Mesothelial cell of epicardium (in vitro differentiated cells): ENCODE measurements at regions not wholly inside any gene's neighbourhood (a gene's known extent, or its start where the extent isn't known, plus 50 kb on each side); places are given as distances from the start of the nearest gene placed in this dataset.

Experiments
- DNase-seq, 2 experiments: peaks; one replicate each; pipeline ENCODE4 v3.0.0; 2021; ENCODE audit warnings: low spot score in 2 of 2; ENCODE audit not compliant: unreplicated experiment in 2 of 2
- H3K27ac Mint-ChIP-seq: 2 replicates; pipeline ENCODE4 v1.8.0; 2021; ENCODE audit warnings: mixed read lengths
- H3K27me3 Mint-ChIP-seq: 2 replicates; pipeline ENCODE4 v1.8.0; 2021; ENCODE audit warnings: low read depth, mixed read lengths
- H3K36me3 Mint-ChIP-seq: 2 replicates; pipeline ENCODE4 v1.8.0; 2021; ENCODE audit warnings: mixed read lengths
- H3K4me1 Mint-ChIP-seq: 2 replicates; pipeline ENCODE4 v1.8.0; 2021; ENCODE audit warnings: mixed read lengths
- H3K4me3 Mint-ChIP-seq: 2 replicates; pipeline ENCODE4 v1.8.0; 2021; ENCODE audit warnings: mild to moderate bottlenecking, moderate library complexity, mixed read lengths
- H3K9me3 Mint-ChIP-seq: 2 replicates; pipeline ENCODE4 v1.8.0; 2021; ENCODE audit warnings: mixed read lengths
- CTCF ChIP-seq: fragments of 200-600 bp; sonication (generic); IDR thresholded peaks from one replicate; pipeline ENCODE4 v1.5.0; 2021; ENCODE audit warnings: antibody characterized with exemption; ENCODE audit not compliant: unreplicated experiment

- Mint-ChIP-seq H3K27me3 (no peaks in the 10 kb centered on the region), H3K4me3 (no peak overlapping the region), H3K4me1 (peaks cover 25% of the 10 kb centered on the region), H3K36me3 (peaks cover 13% of the 10 kb centered on the region), H3K9me3 (peaks cover 26% of the 10 kb centered on the region), H3K27ac (no peak overlapping the region)
- DNase-seq: no peak
- TF ChIP-seq CTCF: no peak
These were observed 98.1 kb downstream of the CYP26A1 start for GRCh38 chr10:93171837-93172236.

- Mint-ChIP-seq H3K9me3 (peaks cover 26% of the 10 kb centered on the region), H3K36me3 (peaks cover 13% of the 10 kb centered on the region), H3K27me3 (no peaks in the 10 kb centered on the region), H3K4me3 (no peak overlapping the region), H3K27ac (peak overlapping the region; percentile 81), H3K4me1 (peaks cover 41% of the 10 kb centered on the region)
- TF ChIP-seq CTCF: no peak
- no peak for DNase-seq
These were observed 100.5 kb downstream of the CYP26A1 start for GRCh38 chr10:93173967-93174845.

DNA sequence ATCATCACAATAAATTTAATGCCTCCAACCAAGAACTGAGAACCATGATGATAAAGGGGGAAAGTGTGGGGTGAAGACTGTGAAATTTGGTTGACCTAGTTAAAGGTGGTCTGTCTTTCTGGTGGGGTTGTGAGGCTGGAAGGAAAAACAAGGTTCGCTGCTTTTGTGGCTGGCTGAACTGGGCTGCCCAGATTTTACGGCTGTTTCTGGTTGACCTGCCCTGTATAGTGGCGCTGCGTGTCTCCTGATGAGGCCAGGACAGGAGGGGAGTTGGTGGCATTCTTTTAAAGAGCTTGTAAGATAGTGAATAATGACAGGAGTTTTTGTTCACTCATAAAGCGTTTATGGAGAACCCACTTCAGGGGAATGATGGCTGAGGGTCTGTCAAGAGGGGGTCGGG lies 101.8 kb downstream of the CYP26A1 start:
- no peak for DNase-seq
- Mint-ChIP-seq H3K27ac (peak overlapping the region; percentile 74), H3K9me3 (peaks cover 18% of the 10 kb centered on the region), H3K36me3 (peaks cover 6% of the 10 kb centered on the region), H3K4me3 (no peak overlapping the region), H3K27me3 (no peaks in the 10 kb centered on the region), H3K4me1 (peaks cover 47% of the 10 kb centered on the region)
- TF ChIP-seq CTCF: no peak

GRCh38 chr10:93177511-93177910 lies 103.8 kb downstream of the CYP26A1 start:
- H3K4me1 Mint-ChIP-seq: peaks cover 65% of the 10 kb centered on the region
- H3K27ac Mint-ChIP-seq: peak overlapping the region; percentile 17
- no peak overlapping the region for H3K4me3 Mint-ChIP-seq
- DNase-seq: no peak
- no peaks in the 10 kb centered on the region for H3K36me3 Mint-ChIP-seq
- H3K27me3 Mint-ChIP-seq: no peaks in the 10 kb centered on the region
- TF ChIP-seq CTCF: no peak
- peaks cover 3% of the 10 kb centered on the region for H3K9me3 Mint-ChIP-seq

GRCh38 chr10:93178226-93178625 lies 104.5 kb downstream of the CYP26A1 start:
- no peaks in the 10 kb centered on the region for H3K27me3 Mint-ChIP-seq

More at GRCh38 chr10:93178226-93178625, 104.5 kb downstream of the CYP26A1 start:
- no peak for DNase-seq
- Mint-ChIP-seq H3K27ac (peak overlapping the region; percentile 41), H3K9me3 (peaks cover 3% of the 10 kb centered on the region), H3K36me3 (no peaks in the 10 kb centered on the region), H3K4me1 (peaks cover 65% of the 10 kb centered on the region), H3K4me3 (no peak overlapping the region)
- TF ChIP-seq CTCF: no peak
